H1 (cell line): ENCODE measurements at regions not wholly inside any gene's neighbourhood (a gene's known extent, or its start where the extent isn't known, plus 50 kb on each side); places are given as distances from the start of the nearest gene placed in this dataset.

ENCODE experiments used
- CTCF ChIA-PET: fragments of 300-600 bp; sonication (Branson Sonifier 250); formaldehyde crosslinking; loops from one replicate; lab custom pipeline; 2021; ENCODE audit not compliant: partially characterized antibody; lab: Charles Lee
- POLR2A ChIA-PET: fragments of 300-600 bp; sonication (Branson Sonifier 250); formaldehyde crosslinking; loops from one replicate; lab custom pipeline; 2021; ENCODE audit warnings: inconsistent platforms; ENCODE audit not compliant: partially characterized antibody; lab: Charles Lee
- DNase-seq, 2 experiments: peaks; one replicate each; pipeline versions ENCODE4 v3.0.0 to v3.0.0-alpha.2; 2010 to 2022; ENCODE audit warnings: low spot score in 2 of 2, low read depth in 1 of 2, mixed read lengths in 1 of 2
- FAIRE-seq: peaks from 2 replicates; lab custom pipeline; 2011; peaks lifted over from hg19 to GRCh38; lab: Jason Lieb, UNC
- H2AFZ ChIP-seq: 2 replicates; pipeline ENCODE4 v1.8.1; 2012; ENCODE audit warnings: low read length, inconsistent platforms
- H2AK5ac ChIP-seq: 2 replicates; pipeline ENCODE4 v1.6.1; 2013; ENCODE audit warnings: low read depth, low read length
- H2BK120ac ChIP-seq: replicated peaks from 2 replicates; pipeline ENCODE3; 2013; ENCODE audit warnings: low read depth, low read length, inconsistent platforms
- H2BK12ac ChIP-seq: 2 replicates; pipeline ENCODE4 v1.6.1; 2013; ENCODE audit warnings: low read depth, low read length
- H2BK15ac ChIP-seq: 2 replicates; pipeline ENCODE4 v1.6.1; 2013; ENCODE audit warnings: low read length
- H2BK20ac ChIP-seq: 2 replicates; pipeline ENCODE4 v1.6.1; 2013; ENCODE audit warnings: low read length
- H2BK5ac ChIP-seq: 2 replicates; pipeline ENCODE4 v1.6.1; 2013; ENCODE audit warnings: low read depth, low read length
- H3K14ac ChIP-seq: 2 replicates; pipeline ENCODE4 v1.6.1; 2013; ENCODE audit warnings: inconsistent platforms; ENCODE audit not compliant: insufficient read length
- H3K18ac ChIP-seq: 2 replicates; pipeline ENCODE4 v1.6.1; 2013; ENCODE audit warnings: low read length; ENCODE audit errors: extremely low read depth
- H3K23ac ChIP-seq: 2 replicates; pipeline ENCODE4 v1.6.1; 2013; ENCODE audit warnings: inconsistent platforms; ENCODE audit not compliant: insufficient read length
- H3K23me2 ChIP-seq: 2 replicates; pipeline ENCODE4 v1.6.1; 2013; ENCODE audit warnings: low read depth, low read length
- H3K27ac ChIP-seq: 2 replicates; pipeline ENCODE4 v1.6.1; 2011; ENCODE audit warnings: low read depth, low read length, inconsistent platforms
- H3K27me3 ChIP-seq, 4 experiments: replicated peaks in 1 of 4; 1 replicate in 1 of 4; 2 replicates in 3 of 4; pipeline versions ENCODE4 v1.6.1 to v1.8.1; 2011 to 2013; ENCODE audit warnings: low read length in 3 of 4, mild to moderate bottlenecking in 3 of 4, inconsistent platforms in 2 of 4, mixed read lengths in 2 of 4, moderate library complexity in 1 of 4; ENCODE audit not compliant: control insufficient read depth in 3 of 4, insufficient read depth in 3 of 4; ENCODE audit errors: extremely low read depth in 1 of 4
- H3K36me3 ChIP-seq, 4 experiments: 2 replicates each; pipeline versions ENCODE4 v1.6.1 to v1.8.1; 2011 to 2013; ENCODE audit warnings: mild to moderate bottlenecking in 4 of 4, low read length in 3 of 4, moderate library complexity in 2 of 4, control low read depth in 1 of 4, inconsistent platforms in 1 of 4; ENCODE audit not compliant: insufficient read depth in 4 of 4, control insufficient read depth in 2 of 4
- H3K4ac ChIP-seq: replicated peaks from 2 replicates; pipeline ENCODE3; 2013; ENCODE audit warnings: low read length, low read depth, mixed read lengths, inconsistent platforms; ENCODE audit not compliant: insufficient read length
- H3K4me1 ChIP-seq, 4 experiments: replicated peaks in 1 of 4; 1 replicate in 1 of 4; 2 replicates in 3 of 4; pipeline versions ENCODE4 v1.6.1 to v1.8.1; 2011 to 2013; ENCODE audit warnings: low read length in 3 of 4, inconsistent platforms in 2 of 4, mixed read lengths in 1 of 4; ENCODE audit not compliant: insufficient read depth in 4 of 4, control insufficient read depth in 3 of 4
- H3K4me2 ChIP-seq, 2 experiments: 2 replicates each; pipeline versions ENCODE4 v1.6.1 to v1.8.1; 2011 to 2013; ENCODE audit warnings: low read depth in 2 of 2, low read length in 2 of 2, control low read depth in 1 of 2, inconsistent platforms in 1 of 2, mild to moderate bottlenecking in 1 of 2; ENCODE audit not compliant: insufficient read depth in 1 of 2
- H3K4me3 ChIP-seq, 4 experiments: fragments of 200-600, 300-600 bp in 1 of 4; sonication (generic), shearing (Covaris generic), sonication (Bioruptor Twin) in 1 of 4; 2 replicates each; pipeline versions ENCODE4 v1.5.1 to v1.8.1; 2011 to 2016; ENCODE audit warnings: low read length in 4 of 4, low read depth in 3 of 4, control low read depth in 2 of 4, inconsistent platforms in 2 of 4, mild to moderate bottlenecking in 2 of 4, mixed read lengths in 1 of 4, moderate library complexity in 1 of 4; ENCODE audit not compliant: insufficient read depth in 2 of 4; ENCODE audit errors: extremely low read depth in 1 of 4
- H3K56ac ChIP-seq: replicated peaks from 2 replicates; pipeline ENCODE3; 2013; ENCODE audit warnings: low read depth, mild to moderate bottlenecking, mixed read lengths, low read length, inconsistent platforms; ENCODE audit not compliant: insufficient read length
- H3K79me1 ChIP-seq: 2 replicates; pipeline ENCODE4 v1.6.1; 2013; ENCODE audit warnings: low read depth, low read length, control low read depth
- H3K79me2 ChIP-seq, 2 experiments: 2 replicates each; pipeline versions ENCODE4 v1.6.1 to v1.8.1; 2012 to 2013; ENCODE audit warnings: low read length in 2 of 2, mild to moderate bottlenecking in 2 of 2, inconsistent platforms in 1 of 2; ENCODE audit not compliant: insufficient read depth in 2 of 2, control insufficient read depth in 1 of 2
- H3K9ac ChIP-seq, 4 experiments: replicated peaks in 1 of 4; 1 replicate in 1 of 4; 2 replicates in 3 of 4; pipeline versions ENCODE4 v1.6.1 to v1.8.1; 2011 to 2013; ENCODE audit warnings: low read depth in 3 of 4, low read length in 3 of 4, control low read depth in 2 of 4, mild to moderate bottlenecking in 2 of 4, moderate library complexity in 2 of 4, inconsistent platforms in 1 of 4; ENCODE audit errors: extremely low read depth in 1 of 4
- H3K9me3 ChIP-seq, 2 experiments: 2 replicates each; pipeline versions ENCODE4 v1.6.1 to v1.8.1; 2012 to 2013; ENCODE audit warnings: mild to moderate bottlenecking in 2 of 2, moderate library complexity in 2 of 2, control low read depth in 1 of 2, inconsistent platforms in 1 of 2, low read depth in 1 of 2, low read length in 1 of 2, mixed read lengths in 1 of 2; ENCODE audit not compliant: insufficient read depth in 2 of 2
- H4K20me1 ChIP-seq, 2 experiments: replicated peaks in 1 of 2; 2 replicates each; pipeline versions ENCODE3 to v1.8.1; 2011 to 2013; ENCODE audit warnings: inconsistent platforms in 2 of 2, low read length in 2 of 2, mild to moderate bottlenecking in 1 of 2; ENCODE audit not compliant: insufficient read depth in 2 of 2, control insufficient read depth in 1 of 2
- H4K5ac ChIP-seq: 2 replicates; pipeline ENCODE4 v1.6.1; 2013; ENCODE audit warnings: low read length, low read depth, mixed read lengths, inconsistent platforms; ENCODE audit not compliant: insufficient read length
- H4K8ac ChIP-seq: 2 replicates; pipeline ENCODE4 v1.8.0; 2013; ENCODE audit warnings: mild to moderate bottlenecking, moderate library complexity, low read length, inconsistent platforms; ENCODE audit not compliant: insufficient read depth; ENCODE audit errors: extremely low read depth
- H4K91ac ChIP-seq: replicated peaks from 2 replicates; pipeline ENCODE3; 2013; ENCODE audit warnings: low read length, mixed read lengths, inconsistent platforms; ENCODE audit not compliant: insufficient read length
- CBX8 ChIP-seq: fragments of 300-800, 300-1000 bp; sonication (generic); IDR thresholded peaks from 2 replicates; pipeline ENCODE4 v1.7.1; 2016; ENCODE audit warnings: low read depth, low read length, borderline replicate concordance
- JUND ChIP-seq: IDR thresholded peaks from 2 replicates; pipeline ENCODE4 v1.6.1; 2011; ENCODE audit warnings: mild to moderate bottlenecking, improper control_type of control experiment, low read length
- WGBS, 2 experiments: shearing (Covaris generic) in 1 of 2; methylation state at CpG; one replicate each; pipeline versions ENCODE4 v1.1.6 to v1.1.7; 2013 to 2015; ENCODE audit warnings: low lambda C conversion rate in 2 of 2, mixed read lengths in 2 of 2, inconsistent platforms in 1 of 2, low coverage in 1 of 2, missing lambda C conversion rate in 1 of 2; ENCODE audit not compliant: insufficient replicate concordance in 2 of 2, insufficient coverage in 1 of 2, insufficient read length in 1 of 2; ENCODE audit errors: extremely low coverage in 1 of 2, missing lambda C conversion rate in 1 of 2; 5-methylcytosine and 5-hydroxymethylcytosine counted together

- no peaks in the 10 kb centered on the region for H3K27me3 ChIP-seq
- H3K4ac ChIP-seq: no peak overlapping the region
- ChIA-PET CTCF (interaction anchor here (0.6 kb wide), 2 partner anchors 9 to 42 kb away, joined by 3 read pairs; no protein-coding TSS in a partner anchor), POLR2A (no interaction called here)
- FAIRE-seq (no peak), DNase-seq (no peak)
- no peak overlapping the region for H2BK120ac ChIP-seq
- H2BK5ac ChIP-seq: no peak overlapping the region
- no peak overlapping the region for H3K4me2 ChIP-seq
- H4K8ac ChIP-seq: no peak overlapping the region
- no peak overlapping the region for H3K18ac ChIP-seq
- H2BK15ac ChIP-seq: no peak overlapping the region
- H2AK5ac ChIP-seq: no peak overlapping the region
- H3K4me3 ChIP-seq: no peak overlapping the region
- no peaks in the 10 kb centered on the region for H3K9me3 ChIP-seq
- H3K79me1 ChIP-seq: no peaks in the 10 kb centered on the region
- H3K79me2 ChIP-seq: no peaks in the 10 kb centered on the region
- H3K27ac ChIP-seq: no peak overlapping the region
- no peak overlapping the region for H3K9ac ChIP-seq
- no peak overlapping the region for H2BK12ac ChIP-seq
- 85% methylated on average over 2 of the region's 2 CpGs; no CpG with 5 or more reads in 1 of the 2 experiments for WGBS, 2 experiments
- no peak overlapping the region for H2BK20ac ChIP-seq
- no peak overlapping the region for H3K14ac ChIP-seq
- no peaks in the 10 kb centered on the region for H3K36me3 ChIP-seq
- H4K91ac ChIP-seq: no peak overlapping the region
- no peak overlapping the region for H4K5ac ChIP-seq
- no peak overlapping the region for H2AFZ ChIP-seq
- no peak overlapping the region for H3K23ac ChIP-seq
- no peak overlapping the region for H3K56ac ChIP-seq
- no peaks in the 10 kb centered on the region for H3K23me2 ChIP-seq
- no peaks in the 10 kb centered on the region for H4K20me1 ChIP-seq
- TF ChIP-seq JUND (no peak), CBX8 (no peak)
- no peaks in the 10 kb centered on the region for H3K4me1 ChIP-seq
Observed at GRCh38 chrX:34884817-34885216, 57.8 kb upstream of the FAM47B start.
